Right lung (tissue), 2 donors: ENCODE measurements at regions not wholly inside any gene's neighbourhood (a gene's known extent, or its start where the extent isn't known, plus 50 kb on each side); places are given as distances from the start of the nearest gene placed in this dataset.

Experiments
- DNase-seq, 2 donors: peaks; one replicate each; pipeline ENCODE4 v3.0.0-alpha.2; 2013

GRCh38 chr2:4486971-4487370, 783.6 kb downstream of the DCDC2C start:
- DNase-seq = no peak

- no peak for DNase-seq
Observed at GRCh38 chr2:4499316-4500030, 796.1 kb downstream of the DCDC2C start.

- DNase-seq = no peak
Observed at GRCh38 chr2:4501525-4501924, 798.1 kb downstream of the DCDC2C start.

GRCh38 chr2:4502230-4502843, 799.0 kb downstream of the DCDC2C start:
- DNase-seq = no peak

GRCh38 chr2:4507661-4508060, 804.3 kb downstream of the DCDC2C start:
- DNase-seq = no peak

- DNase-seq = peak; percentile 32 to 45
Observed at GRCh38 chr2:4515871-4516761, 812.7 kb downstream of the DCDC2C start.

GRCh38 chr2:4518596-4518995, 815.2 kb downstream of the DCDC2C start:
- no peak for DNase-seq

GRCh38 chr2:4522498-4523421, 819.4 kb downstream of the DCDC2C start:
- no peak for DNase-seq

- no peak for DNase-seq
Observed at GRCh38 chr2:4527416-4527815, 824.0 kb downstream of the DCDC2C start.

GRCh38 chr2:4528246-4528645, 824.9 kb downstream of the DCDC2C start:
- DNase-seq = no peak

- no peak for DNase-seq
Observed at GRCh38 chr2:4528773-4529172, 825.4 kb downstream of the DCDC2C start.

- DNase-seq = no peak
Observed at GRCh38 chr2:4529738-4530137, 826.4 kb downstream of the DCDC2C start.

- no peak for DNase-seq
Observed at GRCh38 chr2:4530231-4530630, 826.9 kb downstream of the DCDC2C start.

- DNase-seq = no peak
Observed at GRCh38 chr2:4533806-4534205, 830.4 kb downstream of the DCDC2C start.

- no peak for DNase-seq
Observed at GRCh38 chr2:4539121-4539520, 835.7 kb downstream of the DCDC2C start.

GRCh38 chr2:4549666-4550210, 846.4 kb downstream of the DCDC2C start:
- no peak for DNase-seq

- DNase-seq = no peak
Observed at GRCh38 chr2:4551691-4552474, 848.5 kb downstream of the DCDC2C start.

GRCh38 chr2:4553241-4553640, 849.9 kb downstream of the DCDC2C start:
- DNase-seq = peak; percentile 42 to 47

- no peak for DNase-seq
Observed at GRCh38 chr2:4556135-4556896, 852.9 kb downstream of the DCDC2C start.

- no peak for DNase-seq
Observed at GRCh38 chr2:4561196-4561595, 857.8 kb downstream of the DCDC2C start.
